KMS-11 (cell line): ENCODE measurements at regions not wholly inside any gene's neighbourhood (a gene's known extent, or its start where the extent isn't known, plus 50 kb on each side); places are given as distances from the start of the nearest gene placed in this dataset.

Experiments
- H2AFZ ChIP-seq: fragments of 200-600 bp; sonication (generic); 2 replicates; pipeline ENCODE4 v1.6.1; 2016; ENCODE audit warnings: antibody characterized with exemption, mixed run types, low read depth
- H3K27ac ChIP-seq: fragments of 200-600 bp; sonication (generic); 2 replicates; pipeline ENCODE4 v1.6.1; 2016; ENCODE audit warnings: mild to moderate bottlenecking, mixed run types
- H3K27me3 ChIP-seq: fragments of 200-600 bp; sonication (generic); 2 replicates; pipeline ENCODE4 v1.6.1; 2017; ENCODE audit warnings: mild to moderate bottlenecking, low read depth, mixed run types, moderate library complexity; ENCODE audit not compliant: insufficient read depth
- H3K36me3 ChIP-seq: fragments of 200-600 bp; sonication (generic); 2 replicates; pipeline ENCODE4 v1.6.1; 2017; ENCODE audit warnings: mild to moderate bottlenecking, mixed run types; ENCODE audit not compliant: insufficient read depth
- H3K4me1 ChIP-seq: fragments of 200-600 bp; sonication (generic); 2 replicates; pipeline ENCODE4 v1.6.1; 2016; ENCODE audit warnings: mild to moderate bottlenecking, low read depth, mixed run types; ENCODE audit not compliant: poor library complexity, severe bottlenecking
- H3K4me2 ChIP-seq: fragments of 200-600 bp; sonication (generic); 2 replicates; pipeline ENCODE4 v1.7.0; 2016; ENCODE audit warnings: mild to moderate bottlenecking, mixed run types
- H3K4me3 ChIP-seq: fragments of 200-600 bp; sonication (generic); IDR thresholded peaks from 2 replicates; pipeline ENCODE4 v1.6.1; 2017; ENCODE audit warnings: low read depth, low read length, mixed read lengths; ENCODE audit not compliant: insufficient read depth
- H3K79me2 ChIP-seq: fragments of 200-600 bp; sonication (generic); 2 replicates; pipeline ENCODE4 v1.6.1; 2016; ENCODE audit warnings: low read depth, mixed run types; ENCODE audit not compliant: insufficient read depth
- H3K9ac ChIP-seq: fragments of 200-600 bp; sonication (generic); 2 replicates; pipeline ENCODE4 v1.6.1; 2016; ENCODE audit warnings: mild to moderate bottlenecking, mixed run types
- H4K20me1 ChIP-seq: fragments of 200-600 bp; sonication (generic); 2 replicates; pipeline ENCODE4 v1.6.1; 2016; ENCODE audit warnings: mild to moderate bottlenecking, mixed run types; ENCODE audit not compliant: insufficient read depth
- CTCF ChIP-seq: fragments of 200-600 bp; sonication (generic); conservative IDR thresholded peaks from 2 replicates; pipeline ENCODE4 v1.6.1; 2017; ENCODE audit warnings: low read depth, mild to moderate bottlenecking, antibody characterized with exemption, low read length, moderate library complexity, mixed read lengths

DNA sequence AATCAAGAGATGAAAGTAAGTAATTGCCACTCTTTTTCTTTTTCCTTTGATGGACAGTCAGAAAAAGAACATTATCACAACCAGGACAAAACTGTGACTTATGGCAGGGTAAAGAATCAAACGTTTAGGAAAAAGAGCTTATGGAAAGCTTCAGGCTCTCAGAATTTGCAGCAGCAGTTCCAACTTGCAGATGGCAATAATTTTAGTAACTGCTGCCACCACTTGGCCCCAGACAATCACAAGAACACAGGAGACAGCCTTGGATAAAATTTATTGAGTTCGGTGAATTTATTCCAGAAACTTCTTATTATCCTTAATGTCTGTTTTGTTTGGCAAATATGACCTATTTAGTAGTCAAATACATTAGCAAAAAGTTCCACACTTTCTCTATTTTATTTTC lies 804.4 kb downstream of the BRINP3 start:
- H3K4me1 ChIP-seq, result no peaks in the 10 kb centered on the region
- no peak overlapping the region for H2AFZ ChIP-seq
- no peak overlapping the region for H3K4me2 ChIP-seq
- no peaks in the 10 kb centered on the region for H4K20me1 ChIP-seq
- no peaks in the 10 kb centered on the region for H3K36me3 ChIP-seq
- no peak overlapping the region for H3K9ac ChIP-seq
- no peak overlapping the region for H3K4me3 ChIP-seq
- TF ChIP-seq CTCF, result no peak
- no peaks in the 10 kb centered on the region for H3K79me2 ChIP-seq
- H3K27me3 ChIP-seq, result no peaks in the 10 kb centered on the region
- H3K27ac ChIP-seq, result no peak overlapping the region

DNA sequence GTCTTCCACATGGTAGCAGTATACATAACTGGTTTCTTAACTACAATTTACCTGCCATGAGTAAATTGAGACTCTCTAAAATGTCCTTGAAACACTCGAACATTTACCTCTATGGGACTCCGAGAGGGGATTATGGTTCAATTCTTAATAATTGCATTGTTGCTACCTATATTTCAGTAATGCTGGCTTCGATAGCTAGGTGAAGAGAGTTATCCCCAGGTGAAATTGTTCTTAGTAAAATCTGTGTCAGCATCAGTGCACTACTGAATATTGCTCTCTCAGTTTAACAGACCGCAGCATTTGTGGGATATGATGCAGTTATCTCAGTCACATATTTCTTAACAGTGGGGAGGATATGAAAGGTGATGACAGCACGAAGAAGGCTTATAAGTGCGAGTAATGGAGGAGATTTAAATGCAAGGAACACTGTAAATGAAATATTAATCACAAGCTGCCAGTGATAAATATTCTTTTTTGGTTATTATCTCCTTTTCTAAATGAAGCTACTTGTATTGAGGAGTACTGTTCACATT lies 801.9 kb downstream of the BRINP3 start:
- Histone ChIP-seq H3K4me1 (no peaks in the 10 kb centered on the region), H3K27me3 (no peaks in the 10 kb centered on the region), H3K36me3 (no peaks in the 10 kb centered on the region), H3K27ac (no peak overlapping the region), H2AFZ (no peak overlapping the region), H4K20me1 (no peaks in the 10 kb centered on the region), H3K9ac (no peak overlapping the region), H3K4me2 (no peak overlapping the region), H3K79me2 (no peaks in the 10 kb centered on the region), H3K4me3 (no peak overlapping the region)
- TF ChIP-seq CTCF, result no peak

- no peak overlapping the region for H3K4me3 ChIP-seq
- no peak overlapping the region for H3K4me2 ChIP-seq
- H3K27me3 ChIP-seq, result no peaks in the 10 kb centered on the region
- H3K9ac ChIP-seq, result no peak overlapping the region
- no peaks in the 10 kb centered on the region for H4K20me1 ChIP-seq
- H2AFZ ChIP-seq, result no peak overlapping the region
- no peaks in the 10 kb centered on the region for H3K79me2 ChIP-seq
- TF ChIP-seq CTCF, result 0 out of 2 replicates have a peak, but pooled peaks have one; percentile 26
- H3K4me1 ChIP-seq, result no peaks in the 10 kb centered on the region
- no peaks in the 10 kb centered on the region for H3K36me3 ChIP-seq
- H3K27ac ChIP-seq, result no peak overlapping the region
Observed at GRCh38 chr1:189678779-189679178, 798.9 kb downstream of the BRINP3 start.

DNA sequence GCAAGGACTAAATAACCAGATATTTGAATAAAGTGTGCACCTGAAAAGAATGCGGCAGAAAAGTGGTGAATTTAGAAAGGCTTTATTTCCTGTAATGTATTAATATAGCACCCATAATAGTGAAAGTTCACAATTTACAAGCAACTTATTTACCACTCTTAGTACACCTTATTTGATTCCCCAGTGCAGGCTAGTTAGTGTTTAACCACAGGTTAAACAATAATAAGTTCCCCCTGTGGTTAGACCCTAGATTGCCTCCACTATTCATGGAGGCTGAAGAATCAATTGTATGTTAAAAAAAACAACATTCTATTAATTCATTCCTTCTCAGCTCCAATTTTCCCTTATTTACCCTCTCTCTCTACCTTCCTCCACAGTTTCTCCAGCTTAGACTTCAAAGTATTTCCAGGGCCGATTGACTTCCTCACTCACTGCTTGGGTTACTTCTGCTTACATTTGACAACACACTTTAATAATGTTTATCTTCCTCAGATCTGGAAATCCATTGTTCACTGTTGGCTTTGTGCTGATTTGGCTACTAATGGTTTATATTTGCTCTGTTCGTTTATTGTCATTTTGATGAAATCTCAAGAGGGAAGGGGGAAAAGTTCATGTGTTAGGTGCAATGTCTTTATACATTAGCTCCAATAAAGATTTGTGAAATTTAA lies 796.3 kb downstream of the BRINP3 start:
- Histone ChIP-seq H4K20me1 (no peaks in the 10 kb centered on the region), H3K9ac (no peak overlapping the region), H3K4me2 (no peak overlapping the region), H3K4me3 (no peak overlapping the region), H3K79me2 (no peaks in the 10 kb centered on the region), H2AFZ (no peak overlapping the region), H3K4me1 (no peaks in the 10 kb centered on the region), H3K36me3 (no peaks in the 10 kb centered on the region), H3K27me3 (no peaks in the 10 kb centered on the region), H3K27ac (no peak overlapping the region)
- TF ChIP-seq CTCF, result no peak
